Left lung (tissue), 4 donors: ENCODE measurements at regions not wholly inside any gene's neighbourhood (a gene's known extent, or its start where the extent isn't known, plus 50 kb on each side); places are given as distances from the start of the nearest gene placed in this dataset.
A peak's percentile ranks its signal among the peaks of the same experiment; 100 is the strongest.
"Not testable (repeated sequence)": the region's sequence is repeated elsewhere in the genome, so short reads cannot be mapped to it uniquely, and the experiment has no call there.

Experiments used
- ATAC-seq: fragments of 200-7000 bp; cut with Tn5 transposase; one replicate; pipeline ENCODE4 v1.9.1; 2020; ENCODE audit warnings: moderate library complexity
- DNase-seq, 4 donors: peaks; one replicate each; pipeline ENCODE4 v3.0.0-alpha.2; 2013 to 2020
- H3K27ac ChIP-seq, 2 donors: fragments of 200-600 bp; sonication (generic) in 1 of 2; one replicate each; pipeline versions ENCODE4 v1.5.0 to v1.8.0; 2020 to 2021
- H3K27me3 ChIP-seq, 2 donors: fragments of 200-600 bp; sonication (generic) in 1 of 2; one replicate each; pipeline versions ENCODE4 v1.5.0 to v1.8.0; 2020 to 2021
- H3K36me3 ChIP-seq, 2 donors: fragments of 200-600 bp; sonication (generic) in 1 of 2; one replicate each; pipeline versions ENCODE4 v1.5.0 to v1.8.0; 2020 to 2021
- H3K4me1 ChIP-seq, 2 donors: fragments of 200-600 bp; one replicate each; pipeline ENCODE4 v1.8.0; 2021
- H3K4me3 ChIP-seq, 2 donors: fragments of 200-600 bp; sonication (generic) in 1 of 2; one replicate each; pipeline versions ENCODE4 v1.5.0 to v1.8.0; 2020 to 2021; ENCODE audit warnings: mild to moderate bottlenecking in 1 of 2
- H3K9me3 ChIP-seq, 2 donors: fragments of 200-600 bp; sonication (generic) in 1 of 2; one replicate each; pipeline versions ENCODE4 v1.5.0 to v1.8.0; 2020 to 2021
- intact Hi-C, 2 donors: fragments of 100-400 bp; cut with DNase I; formaldehyde crosslinking; loops; one replicate each; pipeline versions ENCODE4 v1.11.2 to v1.14.2; 2022
- donor health status: DM: no; HTN: yes; CAD: no.
- donor health status: DM: no; HTN: no; CAD: no.

DNA sequence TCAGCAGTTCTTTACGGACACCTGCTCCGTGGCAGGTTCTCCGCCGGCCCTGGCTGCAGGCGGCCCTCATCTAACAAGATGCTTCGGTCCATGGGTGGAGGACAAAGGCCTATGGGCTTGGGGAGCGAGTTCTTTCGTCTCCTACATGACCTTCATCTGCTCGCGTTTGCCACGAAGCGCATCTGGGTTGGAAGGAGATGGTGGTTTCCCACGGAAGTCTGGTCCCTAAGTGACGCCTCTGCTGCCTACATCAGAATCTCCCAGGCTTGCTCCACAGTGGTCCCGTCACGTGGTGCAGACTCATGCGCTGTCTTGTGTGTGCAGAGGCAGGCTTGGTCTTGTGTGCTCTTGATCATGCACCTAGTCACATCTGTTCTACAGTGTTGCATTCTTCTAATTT lies 341.7 kb downstream of the CACNA1B start:
- H3K4me1 ChIP-seq, H3K27me3 ChIP-seq, H3K4me3 ChIP-seq, ATAC-seq, intact Hi-C loops, H3K27ac ChIP-seq, H3K36me3 ChIP-seq, H3K9me3 ChIP-seq: not testable (repeated sequence)
- DNase-seq, result peak in 1 of 4 donors; percentile 33

DNA sequence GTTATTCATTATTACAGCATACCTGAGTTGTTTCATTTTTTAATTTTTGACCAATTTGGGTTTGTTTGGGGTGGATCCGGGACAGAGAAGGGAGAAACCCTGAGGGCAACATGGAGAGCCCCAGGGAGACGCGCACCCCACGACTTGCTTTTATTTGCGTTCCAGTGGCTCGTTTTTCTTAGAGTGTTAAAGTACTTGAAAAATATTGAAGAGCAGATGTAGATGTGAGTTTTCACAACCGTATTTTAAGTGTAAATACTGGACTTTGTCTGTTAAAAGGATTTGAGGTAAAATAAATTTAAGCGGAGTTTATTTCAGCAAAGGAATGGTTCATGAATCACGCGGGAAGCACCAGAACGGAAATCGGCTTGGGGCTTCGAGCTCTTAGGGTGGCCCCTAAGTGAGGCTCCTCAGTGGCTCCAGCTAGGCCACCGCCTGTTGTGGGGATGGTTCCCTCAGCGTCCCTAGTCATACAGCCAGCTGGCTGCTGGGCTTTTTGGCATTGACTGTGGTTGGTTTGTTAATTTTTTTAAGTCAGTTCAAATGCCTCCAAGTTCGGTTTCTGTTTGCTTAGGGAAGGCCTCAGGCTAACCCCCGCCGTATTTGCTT lies 344.0 kb downstream of the CACNA1B start:
- DNase-seq, intact Hi-C loops, H3K36me3 ChIP-seq, H3K27me3 ChIP-seq, H3K4me1 ChIP-seq, H3K27ac ChIP-seq, H3K4me3 ChIP-seq, H3K9me3 ChIP-seq: not testable (repeated sequence)
- ATAC-seq, result peak; percentile 31

GRCh38 chr9:138237099-138237498 lies 359.5 kb downstream of the CACNA1B start:
- H3K36me3 ChIP-seq, intact Hi-C loops, H3K4me1 ChIP-seq, H3K27me3 ChIP-seq, H3K4me3 ChIP-seq, DNase-seq, ATAC-seq, H3K27ac ChIP-seq, H3K9me3 ChIP-seq: not testable (repeated sequence)

DNA sequence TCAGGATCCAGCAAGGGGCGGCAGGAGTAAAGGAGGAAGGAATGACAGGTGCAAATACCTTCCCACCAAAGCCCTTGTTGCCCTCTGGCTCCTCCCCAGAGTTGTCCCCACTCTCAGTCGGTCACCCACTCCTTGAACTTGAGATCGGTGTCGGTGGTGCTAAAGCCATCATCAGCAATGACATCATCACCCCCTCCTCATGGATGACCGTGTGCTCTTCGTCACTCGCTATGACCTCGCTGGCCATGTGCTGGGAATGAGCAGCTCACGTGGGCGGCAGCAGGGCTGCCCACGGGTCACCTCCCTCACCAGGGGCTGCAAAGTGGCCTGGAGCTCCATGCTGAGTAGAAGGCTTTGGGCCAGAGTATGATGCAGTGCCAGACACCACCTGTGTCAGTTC lies 405.3 kb downstream of the CACNA1B start:
- H3K36me3 ChIP-seq, H3K4me3 ChIP-seq, intact Hi-C loops, H3K9me3 ChIP-seq, DNase-seq, H3K27ac ChIP-seq, H3K27me3 ChIP-seq, ATAC-seq, H3K4me1 ChIP-seq: not testable (repeated sequence)
